ENCODE measurements at regions not wholly inside any gene's neighbourhood (a gene's known extent, or its start where the extent isn't known, plus 50 kb on each side); places are given as distances from the start of the nearest gene placed in this dataset.

DNA sequence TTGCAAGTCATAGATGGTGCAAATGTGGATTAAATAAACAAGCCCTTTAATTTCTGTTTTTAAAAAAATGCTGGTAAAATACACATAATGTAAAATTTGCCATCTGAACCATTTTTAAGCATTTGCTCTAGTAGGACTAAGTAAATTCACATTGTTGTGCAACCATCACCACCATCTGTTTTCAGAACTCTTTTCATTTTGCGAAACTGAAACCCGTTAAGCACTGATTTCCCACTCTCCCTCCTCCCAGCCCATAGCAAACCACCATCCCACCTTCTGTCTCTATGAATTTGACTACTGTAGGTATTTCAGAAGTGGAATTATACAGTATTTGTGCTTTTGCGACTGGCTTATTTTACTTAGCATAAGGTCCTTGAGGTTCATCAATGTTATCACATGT, 103.3 kb upstream of the CNTLN start:
- TF ChIP-seq POLR2A (IDR thresholded peaks at IDR 0.05; ENCODE audit: borderline replicate concordance, extremely low read depth, insufficient read depth, insufficient read length) (no peak), POLR2AphosphoS5 (IDR thresholded peaks at IDR 0.05; ENCODE audit: low read depth, low read length) (no peak), YY1 (IDR thresholded peaks at IDR 0.05; ENCODE audit: extremely low read depth, insufficient replicate concordance, low read depth, low read length) (no peak)
- TF ChIP-seq, protein P1, sequence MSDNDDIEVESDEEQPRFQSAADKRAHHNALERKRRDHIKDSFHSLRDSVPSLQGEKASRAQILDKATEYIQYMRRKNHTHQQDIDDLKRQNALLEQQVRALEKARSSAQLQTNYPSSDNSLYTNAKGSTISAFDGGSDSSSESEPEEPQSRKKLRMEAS (IDR thresholded peaks at IDR 0.05): no peak
- TF ChIP-seq, protein P2, sequence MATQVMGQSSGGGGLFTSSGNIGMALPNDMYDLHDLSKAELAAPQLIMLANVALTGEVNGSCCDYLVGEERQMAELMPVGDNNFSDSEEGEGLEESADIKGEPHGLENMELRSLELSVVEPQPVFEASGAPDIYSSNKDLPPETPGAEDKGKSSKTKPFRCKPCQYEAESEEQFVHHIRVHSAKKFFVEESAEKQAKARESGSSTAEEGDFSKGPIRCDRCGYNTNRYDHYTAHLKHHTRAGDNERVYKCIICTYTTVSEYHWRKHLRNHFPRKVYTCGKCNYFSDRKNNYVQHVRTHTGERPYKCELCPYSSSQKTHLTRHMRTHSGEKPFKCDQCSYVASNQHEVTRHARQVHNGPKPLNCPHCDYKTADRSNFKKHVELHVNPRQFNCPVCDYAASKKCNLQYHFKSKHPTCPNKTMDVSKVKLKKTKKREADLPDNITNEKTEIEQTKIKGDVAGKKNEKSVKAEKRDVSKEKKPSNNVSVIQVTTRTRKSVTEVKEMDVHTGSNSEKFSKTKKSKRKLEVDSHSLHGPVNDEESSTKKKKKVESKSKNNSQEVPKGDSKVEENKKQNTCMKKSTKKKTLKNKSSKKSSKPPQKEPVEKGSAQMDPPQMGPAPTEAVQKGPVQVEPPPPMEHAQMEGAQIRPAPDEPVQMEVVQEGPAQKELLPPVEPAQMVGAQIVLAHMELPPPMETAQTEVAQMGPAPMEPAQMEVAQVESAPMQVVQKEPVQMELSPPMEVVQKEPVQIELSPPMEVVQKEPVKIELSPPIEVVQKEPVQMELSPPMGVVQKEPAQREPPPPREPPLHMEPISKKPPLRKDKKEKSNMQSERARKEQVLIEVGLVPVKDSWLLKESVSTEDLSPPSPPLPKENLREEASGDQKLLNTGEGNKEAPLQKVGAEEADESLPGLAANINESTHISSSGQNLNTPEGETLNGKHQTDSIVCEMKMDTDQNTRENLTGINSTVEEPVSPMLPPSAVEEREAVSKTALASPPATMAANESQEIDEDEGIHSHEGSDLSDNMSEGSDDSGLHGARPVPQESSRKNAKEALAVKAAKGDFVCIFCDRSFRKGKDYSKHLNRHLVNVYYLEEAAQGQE (IDR thresholded peaks at IDR 0.05; ENCODE audit: low read depth): no peak
- TF ChIP-seq, protein P3, sequence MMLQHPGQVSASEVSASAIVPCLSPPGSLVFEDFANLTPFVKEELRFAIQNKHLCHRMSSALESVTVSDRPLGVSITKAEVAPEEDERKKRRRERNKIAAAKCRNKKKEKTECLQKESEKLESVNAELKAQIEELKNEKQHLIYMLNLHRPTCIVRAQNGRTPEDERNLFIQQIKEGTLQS (IDR thresholded peaks at IDR 0.05): no peak
- TF ChIP-seq, protein P4, sequence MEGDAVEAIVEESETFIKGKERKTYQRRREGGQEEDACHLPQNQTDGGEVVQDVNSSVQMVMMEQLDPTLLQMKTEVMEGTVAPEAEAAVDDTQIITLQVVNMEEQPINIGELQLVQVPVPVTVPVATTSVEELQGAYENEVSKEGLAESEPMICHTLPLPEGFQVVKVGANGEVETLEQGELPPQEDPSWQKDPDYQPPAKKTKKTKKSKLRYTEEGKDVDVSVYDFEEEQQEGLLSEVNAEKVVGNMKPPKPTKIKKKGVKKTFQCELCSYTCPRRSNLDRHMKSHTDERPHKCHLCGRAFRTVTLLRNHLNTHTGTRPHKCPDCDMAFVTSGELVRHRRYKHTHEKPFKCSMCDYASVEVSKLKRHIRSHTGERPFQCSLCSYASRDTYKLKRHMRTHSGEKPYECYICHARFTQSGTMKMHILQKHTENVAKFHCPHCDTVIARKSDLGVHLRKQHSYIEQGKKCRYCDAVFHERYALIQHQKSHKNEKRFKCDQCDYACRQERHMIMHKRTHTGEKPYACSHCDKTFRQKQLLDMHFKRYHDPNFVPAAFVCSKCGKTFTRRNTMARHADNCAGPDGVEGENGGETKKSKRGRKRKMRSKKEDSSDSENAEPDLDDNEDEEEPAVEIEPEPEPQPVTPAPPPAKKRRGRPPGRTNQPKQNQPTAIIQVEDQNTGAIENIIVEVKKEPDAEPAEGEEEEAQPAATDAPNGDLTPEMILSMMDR (IDR thresholded peaks at IDR 0.05 in 2 of 3, conservative IDR thresholded peaks at IDR 0.05 in 1 of 3; ENCODE audit: borderline replicate concordance in 1 of 3, insufficient read depth in 1 of 3, low read depth in 2 of 3, low read length in 2 of 3): no peak

Data from HCT116 (cell line).